ENCODE measurements at regions not wholly inside any gene's neighbourhood (a gene's known extent, or its start where the extent isn't known, plus 50 kb on each side); places are given as distances from the start of the nearest gene placed in this dataset.

DNA sequence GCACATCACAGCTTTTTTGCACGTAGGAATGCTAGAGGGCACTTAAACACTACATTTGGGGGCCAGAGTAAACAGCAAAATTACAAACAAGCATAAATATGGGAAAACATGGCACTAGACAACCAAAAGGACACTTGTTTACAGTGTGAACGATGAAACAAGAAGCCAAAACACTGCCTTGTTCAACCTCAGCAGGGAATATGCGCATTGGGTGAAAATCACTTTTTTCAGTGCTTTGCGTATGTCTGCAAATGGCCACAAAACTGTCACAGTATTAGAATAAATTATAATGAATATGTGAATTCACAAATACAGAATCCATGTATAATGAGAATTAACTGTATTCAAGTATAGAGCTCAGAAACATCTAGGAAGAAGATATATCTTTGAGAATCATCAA lies 1064.0 kb upstream of the GYPC start:
- H3K27ac ChIP-seq (ENCODE audit: low read depth, low read length, poor library complexity, severe bottlenecking) = no peak overlapping the region
- POLR2A ChIA-PET (ENCODE audit: low non-redundant PET) = no interaction called here
- H3K27me3 ChIP-seq (replicated peaks; ENCODE audit: insufficient read depth, low read depth, low read length, poor library complexity) = no peaks in the 10 kb centered on the region
- no peak for DNase-seq (ENCODE audit: low spot score)
- no peak overlapping the region for H3K4me3 ChIP-seq (ENCODE audit: low read depth, low read length, poor library complexity, severe bottlenecking)
- H3K4me1 ChIP-seq (ENCODE audit: insufficient read depth, low read length, poor library complexity, severe bottlenecking) = no peaks in the 10 kb centered on the region
- CTCF ChIA-PET = no interaction called here
- H3K9me3 ChIP-seq (ENCODE audit: low read depth, low read length, poor library complexity, severe bottlenecking) = no peaks in the 10 kb centered on the region
- H3K36me3 ChIP-seq (ENCODE audit: insufficient read depth, low read length, poor library complexity, severe bottlenecking) = no peaks in the 10 kb centered on the region
- intact Hi-C loops (cut with micrococcal nuclease; ENCODE audit: unreplicated experiment) = no loop called here
- no peak for TF ChIP-seq EZH2 (IDR thresholded peaks at IDR 0.05; ENCODE audit: borderline replicate concordance, low read depth, low read length, poor library complexity, severe bottlenecking)
- TF ChIP-seq, protein P1, sequence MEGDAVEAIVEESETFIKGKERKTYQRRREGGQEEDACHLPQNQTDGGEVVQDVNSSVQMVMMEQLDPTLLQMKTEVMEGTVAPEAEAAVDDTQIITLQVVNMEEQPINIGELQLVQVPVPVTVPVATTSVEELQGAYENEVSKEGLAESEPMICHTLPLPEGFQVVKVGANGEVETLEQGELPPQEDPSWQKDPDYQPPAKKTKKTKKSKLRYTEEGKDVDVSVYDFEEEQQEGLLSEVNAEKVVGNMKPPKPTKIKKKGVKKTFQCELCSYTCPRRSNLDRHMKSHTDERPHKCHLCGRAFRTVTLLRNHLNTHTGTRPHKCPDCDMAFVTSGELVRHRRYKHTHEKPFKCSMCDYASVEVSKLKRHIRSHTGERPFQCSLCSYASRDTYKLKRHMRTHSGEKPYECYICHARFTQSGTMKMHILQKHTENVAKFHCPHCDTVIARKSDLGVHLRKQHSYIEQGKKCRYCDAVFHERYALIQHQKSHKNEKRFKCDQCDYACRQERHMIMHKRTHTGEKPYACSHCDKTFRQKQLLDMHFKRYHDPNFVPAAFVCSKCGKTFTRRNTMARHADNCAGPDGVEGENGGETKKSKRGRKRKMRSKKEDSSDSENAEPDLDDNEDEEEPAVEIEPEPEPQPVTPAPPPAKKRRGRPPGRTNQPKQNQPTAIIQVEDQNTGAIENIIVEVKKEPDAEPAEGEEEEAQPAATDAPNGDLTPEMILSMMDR (conservative IDR thresholded peaks at IDR 0.05; ENCODE audit: low read depth, low read length) = no peak
- BruUV-seq (replicated peaks) = no TSS peak

DNA sequence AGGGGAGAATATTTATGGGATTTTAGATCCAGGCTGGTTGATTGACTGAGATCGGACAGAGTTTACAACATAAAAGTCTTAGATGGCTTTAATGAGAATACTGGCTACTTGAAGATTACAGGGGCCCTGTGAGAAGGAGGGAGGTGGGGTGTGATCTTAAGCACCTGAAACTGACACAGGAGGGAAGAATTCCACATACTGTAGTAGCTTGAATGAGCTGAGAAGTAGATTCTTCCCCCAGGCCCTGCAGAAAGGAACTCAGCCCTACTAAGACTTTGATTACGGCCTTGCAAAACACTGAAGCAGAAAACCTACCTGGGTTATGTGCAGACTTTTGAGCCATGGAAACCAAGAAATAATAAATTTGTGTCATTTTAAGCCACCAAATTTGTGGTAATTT lies 1062.9 kb upstream of the GYPC start:
- no peaks in the 10 kb centered on the region for H3K9me3 ChIP-seq (ENCODE audit: low read depth, low read length, poor library complexity, severe bottlenecking)
- BruUV-seq (replicated peaks) = no TSS peak
- ChIA-PET POLR2A (ENCODE audit: low non-redundant PET) (no interaction called here), CTCF (no interaction called here)
- H3K27me3 ChIP-seq (replicated peaks; ENCODE audit: insufficient read depth, low read depth, low read length, poor library complexity) = no peaks in the 10 kb centered on the region
- H3K4me1 ChIP-seq (ENCODE audit: insufficient read depth, low read length, poor library complexity, severe bottlenecking) = no peaks in the 10 kb centered on the region
- no peaks in the 10 kb centered on the region for H3K36me3 ChIP-seq (ENCODE audit: insufficient read depth, low read length, poor library complexity, severe bottlenecking)
- intact Hi-C loops (cut with micrococcal nuclease; ENCODE audit: unreplicated experiment) = no loop called here
- no peak for DNase-seq (ENCODE audit: low spot score)
- no peak overlapping the region for H3K4me3 ChIP-seq (ENCODE audit: low read depth, low read length, poor library complexity, severe bottlenecking)
- TF ChIP-seq EZH2 (IDR thresholded peaks at IDR 0.05; ENCODE audit: borderline replicate concordance, low read depth, low read length, poor library complexity, severe bottlenecking) = no peak
- TF ChIP-seq, protein P1 (conservative IDR thresholded peaks at IDR 0.05; ENCODE audit: low read depth, low read length) = no peak
- H3K27ac ChIP-seq (ENCODE audit: low read depth, low read length, poor library complexity, severe bottlenecking) = no peak overlapping the region

DNA sequence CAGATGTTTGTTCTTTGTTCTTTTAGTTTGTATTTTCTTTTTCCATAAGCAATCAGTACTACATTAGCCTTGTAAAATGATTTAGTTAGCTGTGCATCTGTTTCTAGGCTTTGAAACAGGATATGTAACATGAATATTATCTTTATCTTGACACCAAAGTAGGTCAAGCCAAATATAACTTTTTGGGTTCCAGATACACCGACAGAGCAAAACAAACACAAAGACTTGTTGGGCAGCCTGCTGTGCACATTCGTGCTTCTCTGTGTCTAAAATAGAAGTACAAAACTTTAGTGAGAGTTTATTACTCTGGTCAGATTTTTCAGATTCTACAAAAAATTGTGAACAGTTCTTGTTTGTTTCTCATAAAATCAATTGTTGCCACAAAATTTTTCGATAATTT lies 1059.3 kb upstream of the GYPC start:
- TF ChIP-seq EZH2 (IDR thresholded peaks at IDR 0.05; ENCODE audit: borderline replicate concordance, low read depth, low read length, poor library complexity, severe bottlenecking) = no peak
- TF ChIP-seq, protein P1 (conservative IDR thresholded peaks at IDR 0.05; ENCODE audit: low read depth, low read length) = no peak
- intact Hi-C loops (cut with micrococcal nuclease; ENCODE audit: unreplicated experiment) = no loop called here
- no peaks in the 10 kb centered on the region for H3K36me3 ChIP-seq (ENCODE audit: insufficient read depth, low read length, poor library complexity, severe bottlenecking)
- H3K27ac ChIP-seq (ENCODE audit: low read depth, low read length, poor library complexity, severe bottlenecking) = no peak overlapping the region
- POLR2A ChIA-PET (ENCODE audit: low non-redundant PET) = no interaction called here
- no TSS peak for BruUV-seq (replicated peaks)
- CTCF ChIA-PET = no interaction called here
- no peaks in the 10 kb centered on the region for H3K4me1 ChIP-seq (ENCODE audit: insufficient read depth, low read length, poor library complexity, severe bottlenecking)
- H3K27me3 ChIP-seq (replicated peaks; ENCODE audit: insufficient read depth, low read depth, low read length, poor library complexity) = no peaks in the 10 kb centered on the region
- H3K9me3 ChIP-seq (ENCODE audit: low read depth, low read length, poor library complexity, severe bottlenecking) = peaks cover 2% of the 10 kb centered on the region
- DNase-seq (ENCODE audit: low spot score) = no peak
- H3K4me3 ChIP-seq (ENCODE audit: low read depth, low read length, poor library complexity, severe bottlenecking) = no peak overlapping the region
